SH-SY5Y (cell line): ENCODE measurements at regions not wholly inside any gene's neighbourhood (a gene's known extent, or its start where the extent isn't known, plus 50 kb on each side); places are given as distances from the start of the nearest gene placed in this dataset.

Experiments used
- GATA2 ChIP-seq: IDR thresholded peaks from 2 replicates; pipeline ENCODE4 v1.6.1; 2011; ENCODE audit warnings: mild to moderate bottlenecking, low read depth, low read length
- GATA3 ChIP-seq: IDR thresholded peaks from 2 replicates; pipeline ENCODE4 v1.6.1; 2011; ENCODE audit warnings: low read depth, mild to moderate bottlenecking, low read length, moderate library complexity

GRCh38 chr20:23225407-23226060, 125.1 kb upstream of the NXT1 start:
- TF ChIP-seq GATA2 (no peak), GATA3 (no peak)
